Fibroblast of lung (primary cell): ENCODE measurements at regions not wholly inside any gene's neighbourhood (a gene's known extent, or its start where the extent isn't known, plus 50 kb on each side); places are given as distances from the start of the nearest gene placed in this dataset.

ENCODE experiments used
- DNase-seq, 2 donors: peaks; one replicate each; pipeline versions ENCODE4 v3.0.0 to v3.0.0-alpha.2; 2010; ENCODE audit warnings: low read depth in 2 of 2
- H2AFZ ChIP-seq: 2 replicates; pipeline ENCODE4 v1.5.1; 2012; ENCODE audit warnings: low read length, control low read depth, inconsistent platforms
- H3K27ac ChIP-seq: 2 replicates; pipeline ENCODE4 v1.5.1; 2011; ENCODE audit warnings: low read length, control low read depth; ENCODE audit not compliant: insufficient read depth
- H3K27me3 ChIP-seq: 2 replicates; pipeline ENCODE4 v1.5.1; 2011; ENCODE audit warnings: mild to moderate bottlenecking, low read length; ENCODE audit not compliant: control insufficient read depth, insufficient read depth
- H3K36me3 ChIP-seq: 2 replicates; pipeline ENCODE4 v1.5.1; 2011; ENCODE audit warnings: low read length; ENCODE audit not compliant: control insufficient read depth, insufficient read depth
- H3K4me1 ChIP-seq: 2 replicates; pipeline ENCODE4 v1.5.1; 2011; ENCODE audit warnings: low read length; ENCODE audit not compliant: control insufficient read depth, insufficient read depth; ENCODE audit errors: extremely low read depth
- H3K4me2 ChIP-seq: 2 replicates; pipeline ENCODE4 v1.5.1; 2011; ENCODE audit warnings: low read length, control low read depth; ENCODE audit not compliant: insufficient read depth; ENCODE audit errors: extremely low read depth
- H3K4me3 ChIP-seq, 4 experiments: fragments of 200-600 bp in 1 of 4; sonication (generic) in 1 of 4; replicated peaks in 1 of 4; 2 replicates each; pipeline ENCODE4 v1.5.1; 2011 to 2016; ENCODE audit warnings: low read length in 4 of 4, low read depth in 3 of 4, mild to moderate bottlenecking in 3 of 4, control low read depth in 2 of 4, inconsistent platforms in 1 of 4, mixed read lengths in 1 of 4; ENCODE audit not compliant: insufficient read depth in 1 of 4; ENCODE audit errors: control extremely low read depth in 1 of 4
- H3K79me2 ChIP-seq: 2 replicates; pipeline ENCODE4 v1.5.1; 2012; ENCODE audit warnings: mild to moderate bottlenecking, low read length, inconsistent platforms; ENCODE audit not compliant: control insufficient read depth, insufficient read depth
- H3K9ac ChIP-seq: 2 replicates; pipeline ENCODE4 v1.5.1; 2011; ENCODE audit warnings: mild to moderate bottlenecking, low read length, control low read depth; ENCODE audit not compliant: insufficient read depth
- H3K9me3 ChIP-seq: 2 replicates; pipeline ENCODE4 v1.5.1; 2012; ENCODE audit warnings: low read depth, low read length; ENCODE audit not compliant: control insufficient read depth, insufficient read depth
- H4K20me1 ChIP-seq: 2 replicates; pipeline ENCODE4 v1.5.1; 2011; ENCODE audit warnings: low read length; ENCODE audit not compliant: control insufficient read depth, insufficient read depth; ENCODE audit errors: extremely low read depth
- EZH2 ChIP-seq: IDR thresholded peaks from 2 replicates; pipeline ENCODE4 v1.5.1; 2012; ENCODE audit warnings: low read length, control low read depth, mild to moderate bottlenecking; ENCODE audit errors: missing control alignments
- TF ChIP-seq, protein P1 (sequence below), 2 donors: IDR thresholded peaks in 1 of 2; conservative IDR thresholded peaks in 1 of 2; 1 replicate in 1 of 2; 2 replicates in 1 of 2; pipeline ENCODE4 v1.5.1; 2011 to 2012; ENCODE audit warnings: low read length in 2 of 2, control low read depth in 1 of 2, inconsistent platforms in 1 of 2, low read depth in 1 of 2, mild to moderate bottlenecking in 1 of 2

- Histone ChIP-seq H4K20me1 (no peaks in the 10 kb centered on the region), H3K9ac (no peak overlapping the region), H3K4me3 (no peak overlapping the region), H3K79me2 (no peaks in the 10 kb centered on the region), H3K36me3 (no peaks in the 10 kb centered on the region), H3K4me2 (no peak overlapping the region), H3K27ac (no peak overlapping the region), H3K4me1 (no peaks in the 10 kb centered on the region), H2AFZ (no peak overlapping the region), H3K9me3 (no peaks in the 10 kb centered on the region), H3K27me3 (no peaks in the 10 kb centered on the region)
- TF ChIP-seq EZH2 = no peak
- TF ChIP-seq, protein P1, sequence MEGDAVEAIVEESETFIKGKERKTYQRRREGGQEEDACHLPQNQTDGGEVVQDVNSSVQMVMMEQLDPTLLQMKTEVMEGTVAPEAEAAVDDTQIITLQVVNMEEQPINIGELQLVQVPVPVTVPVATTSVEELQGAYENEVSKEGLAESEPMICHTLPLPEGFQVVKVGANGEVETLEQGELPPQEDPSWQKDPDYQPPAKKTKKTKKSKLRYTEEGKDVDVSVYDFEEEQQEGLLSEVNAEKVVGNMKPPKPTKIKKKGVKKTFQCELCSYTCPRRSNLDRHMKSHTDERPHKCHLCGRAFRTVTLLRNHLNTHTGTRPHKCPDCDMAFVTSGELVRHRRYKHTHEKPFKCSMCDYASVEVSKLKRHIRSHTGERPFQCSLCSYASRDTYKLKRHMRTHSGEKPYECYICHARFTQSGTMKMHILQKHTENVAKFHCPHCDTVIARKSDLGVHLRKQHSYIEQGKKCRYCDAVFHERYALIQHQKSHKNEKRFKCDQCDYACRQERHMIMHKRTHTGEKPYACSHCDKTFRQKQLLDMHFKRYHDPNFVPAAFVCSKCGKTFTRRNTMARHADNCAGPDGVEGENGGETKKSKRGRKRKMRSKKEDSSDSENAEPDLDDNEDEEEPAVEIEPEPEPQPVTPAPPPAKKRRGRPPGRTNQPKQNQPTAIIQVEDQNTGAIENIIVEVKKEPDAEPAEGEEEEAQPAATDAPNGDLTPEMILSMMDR (conservative IDR thresholded peaks at IDR 0.05 in 1 of 2, IDR thresholded peaks at IDR 0.05 in 1 of 2; ENCODE audit: low read depth in 1 of 2, low read length in 2 of 2) = no peak
- peak; percentile 79 to 92 for DNase-seq
Observed at GRCh38 chr13:89375839-89376238, 1704.7 kb downstream of the SLITRK5 start.

- H3K79me2 ChIP-seq = no peaks in the 10 kb centered on the region
- no peaks in the 10 kb centered on the region for H3K27me3 ChIP-seq
- no peak overlapping the region for H3K4me2 ChIP-seq
- no peak overlapping the region for H3K27ac ChIP-seq
- H3K4me3 ChIP-seq = no peak overlapping the region
- no peaks in the 10 kb centered on the region for H3K9me3 ChIP-seq
- H4K20me1 ChIP-seq = no peaks in the 10 kb centered on the region
- H3K4me1 ChIP-seq = no peaks in the 10 kb centered on the region
- no peak overlapping the region for H3K9ac ChIP-seq
- no peak for DNase-seq
- H2AFZ ChIP-seq = no peak overlapping the region
- TF ChIP-seq EZH2 = no peak
- TF ChIP-seq, protein P1 (conservative IDR thresholded peaks at IDR 0.05 in 1 of 2, IDR thresholded peaks at IDR 0.05 in 1 of 2; ENCODE audit: low read depth in 1 of 2, low read length in 2 of 2) = no peak
- H3K36me3 ChIP-seq = no peaks in the 10 kb centered on the region
Observed at GRCh38 chr13:89380101-89380500, 1708.9 kb downstream of the SLITRK5 start.

DNA sequence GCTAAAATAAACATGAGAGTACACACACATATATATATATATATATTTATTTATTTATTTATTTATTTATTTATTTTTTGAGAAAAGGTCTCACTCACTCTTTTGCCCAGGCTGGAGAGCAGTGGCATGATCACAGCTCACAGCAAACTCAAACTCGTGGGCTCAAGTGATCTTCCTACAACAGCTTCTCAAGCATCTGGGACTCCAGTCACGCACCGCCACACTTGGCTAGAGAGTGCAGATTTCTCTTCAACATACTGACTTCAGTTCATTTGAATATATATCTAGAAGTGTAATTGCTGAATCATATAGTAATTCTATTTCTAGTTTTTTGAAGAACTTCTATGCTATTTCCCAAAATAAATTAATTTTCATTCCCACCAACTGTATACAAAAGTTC is 1711.8 kb downstream of the SLITRK5 start:
- Histone ChIP-seq H3K36me3 (no peaks in the 10 kb centered on the region), H3K9ac (no peak overlapping the region), H3K4me1 (no peaks in the 10 kb centered on the region), H3K27ac (no peak overlapping the region), H4K20me1 (no peaks in the 10 kb centered on the region), H2AFZ (no peak overlapping the region), H3K4me3 (no peak overlapping the region), H3K79me2 (no peaks in the 10 kb centered on the region), H3K27me3 (no peaks in the 10 kb centered on the region), H3K9me3 (no peaks in the 10 kb centered on the region), H3K4me2 (no peak overlapping the region)
- no peak for TF ChIP-seq EZH2
- TF ChIP-seq, protein P1 (conservative IDR thresholded peaks at IDR 0.05 in 1 of 2, IDR thresholded peaks at IDR 0.05 in 1 of 2; ENCODE audit: low read depth in 1 of 2, low read length in 2 of 2) = no peak
- DNase-seq = no peak
